Loucy (cell line): ENCODE measurements at regions not wholly inside any gene's neighbourhood (a gene's known extent, or its start where the extent isn't known, plus 50 kb on each side); places are given as distances from the start of the nearest gene placed in this dataset.

Experiments
- H2AFZ ChIP-seq: fragments of 200-600 bp; sonication (generic); 2 replicates; pipeline ENCODE4 v1.6.0; 2016; ENCODE audit warnings: antibody characterized with exemption, mild to moderate bottlenecking, low read length, moderate library complexity
- H3F3A ChIP-seq: fragments of 200-600 bp; 2 replicates; pipeline ENCODE4 v1.6.0; 2016; ENCODE audit warnings: antibody characterized with exemption, low read depth, mild to moderate bottlenecking
- H3K27me3 ChIP-seq: fragments of 200-600 bp; sonication (generic); 2 replicates; pipeline ENCODE4 v1.6.1; 2014; ENCODE audit warnings: low read length, mild to moderate bottlenecking; ENCODE audit not compliant: insufficient read depth, poor library complexity, severe bottlenecking
- H3K36me3 ChIP-seq: fragments of 200-600 bp; sonication (generic); 2 replicates; pipeline ENCODE4 v1.6.1; 2016; ENCODE audit warnings: low read length; ENCODE audit not compliant: insufficient read depth
- H3K4me1 ChIP-seq: fragments of 200-600 bp; sonication (generic); 2 replicates; pipeline ENCODE4 v1.5.1; 2014; ENCODE audit warnings: low read length, mild to moderate bottlenecking; ENCODE audit not compliant: insufficient read depth, poor library complexity, severe bottlenecking
- H3K4me2 ChIP-seq: fragments of 200-600 bp; sonication (generic); 2 replicates; pipeline ENCODE4 v1.6.0; 2014; ENCODE audit warnings: antibody characterized with exemption, low read length, low read depth, mild to moderate bottlenecking; ENCODE audit not compliant: poor library complexity, severe bottlenecking
- H3K4me3 ChIP-seq: fragments of 200-600 bp; sonication (generic); 2 replicates; pipeline ENCODE4 v1.5.1; 2014; ENCODE audit warnings: low read length, mild to moderate bottlenecking, mixed read lengths; ENCODE audit not compliant: poor library complexity, severe bottlenecking
- H3K79me2 ChIP-seq: fragments of 200-600 bp; sonication (generic); 2 replicates; pipeline ENCODE4 v1.6.1; 2014; ENCODE audit warnings: low read length; ENCODE audit not compliant: insufficient read depth
- H3K9ac ChIP-seq: fragments of 200-600 bp; sonication (generic); 2 replicates; pipeline ENCODE4 v1.6.0; 2014; ENCODE audit warnings: mild to moderate bottlenecking, low read depth, low read length, moderate library complexity; ENCODE audit not compliant: poor library complexity, severe bottlenecking
- H3K9me2 ChIP-seq: fragments of 200-600 bp; sonication (generic); replicated peaks from 2 replicates; pipeline ENCODE4 v1.6.1; 2016; ENCODE audit warnings: low read depth, low read length, mixed read lengths
- H3K9me3 ChIP-seq: fragments of 200-600 bp; sonication (generic); 2 replicates; pipeline ENCODE4 v1.6.1; 2014; ENCODE audit warnings: mild to moderate bottlenecking, antibody characterized with exemption, low read length, low read depth; ENCODE audit not compliant: insufficient read depth
- H4K20me1 ChIP-seq: fragments of 200-600 bp; sonication (generic); 2 replicates; pipeline ENCODE4 v1.6.0; 2014; ENCODE audit warnings: antibody characterized with exemption, low read length, mild to moderate bottlenecking; ENCODE audit not compliant: insufficient read depth, poor library complexity, severe bottlenecking
- CTCF ChIP-seq: fragments of 200-600 bp; sonication (generic); conservative IDR thresholded peaks from 2 replicates; pipeline ENCODE4 v1.5.1; 2014; ENCODE audit warnings: mild to moderate bottlenecking, antibody characterized with exemption, low read length
- EZH2phosphoT487 ChIP-seq: fragments of 200-600 bp; IDR thresholded peaks from 2 replicates; pipeline ENCODE4 v1.6.1; 2018; ENCODE audit warnings: antibody characterized with exemption, mild to moderate bottlenecking, moderate library complexity, borderline replicate concordance

GRCh38 chr3:95899911-95900310, 914.5 kb upstream of the EPHA6 start:
- no peaks in the 10 kb centered on the region for H3K79me2 ChIP-seq
- no peak overlapping the region for H3K4me2 ChIP-seq
- H3K9ac ChIP-seq: no peak overlapping the region
- no peaks in the 10 kb centered on the region for H3K9me2 ChIP-seq
- no peaks in the 10 kb centered on the region for H3K27me3 ChIP-seq
- TF ChIP-seq CTCF: no peak
- no peak for TF ChIP-seq EZH2phosphoT487
- no peaks in the 10 kb centered on the region for H3K9me3 ChIP-seq
- no peak overlapping the region for H2AFZ ChIP-seq
- H3K36me3 ChIP-seq: no peaks in the 10 kb centered on the region
- H3K4me3 ChIP-seq: no peak overlapping the region
- no peaks in the 10 kb centered on the region for H3K4me1 ChIP-seq
- no peaks in the 10 kb centered on the region for H4K20me1 ChIP-seq
- H3F3A ChIP-seq: no peaks in the 10 kb centered on the region

- no peak overlapping the region for H3K4me3 ChIP-seq
- H3K4me2 ChIP-seq: no peak overlapping the region
- no peak overlapping the region for H2AFZ ChIP-seq
- H3K9ac ChIP-seq: no peak overlapping the region
- H3K27me3 ChIP-seq: no peaks in the 10 kb centered on the region
- H3K4me1 ChIP-seq: no peaks in the 10 kb centered on the region
- no peaks in the 10 kb centered on the region for H4K20me1 ChIP-seq
- H3K79me2 ChIP-seq: no peaks in the 10 kb centered on the region
- no peaks in the 10 kb centered on the region for H3K9me3 ChIP-seq
- TF ChIP-seq CTCF: no peak
- no peak for TF ChIP-seq EZH2phosphoT487
- no peaks in the 10 kb centered on the region for H3K9me2 ChIP-seq
- H3F3A ChIP-seq: no peaks in the 10 kb centered on the region
- H3K36me3 ChIP-seq: no peaks in the 10 kb centered on the region
Measured at GRCh38 chr3:95901948-95902347, 912.4 kb upstream of the EPHA6 start.

- no peak for TF ChIP-seq EZH2phosphoT487
- TF ChIP-seq CTCF: no peak
- H3K9me3 ChIP-seq: no peaks in the 10 kb centered on the region
Measured at GRCh38 chr3:95905182-95905581, 909.2 kb upstream of the EPHA6 start.

More at GRCh38 chr3:95905182-95905581, 909.2 kb upstream of the EPHA6 start:
- no peak overlapping the region for H3K9ac ChIP-seq
- H3K36me3 ChIP-seq: no peaks in the 10 kb centered on the region
- no peaks in the 10 kb centered on the region for H3K79me2 ChIP-seq
- no peaks in the 10 kb centered on the region for H4K20me1 ChIP-seq
- H3K4me3 ChIP-seq: no peak overlapping the region
- H2AFZ ChIP-seq: no peak overlapping the region
- no peaks in the 10 kb centered on the region for H3K27me3 ChIP-seq
- no peaks in the 10 kb centered on the region for H3F3A ChIP-seq
- no peaks in the 10 kb centered on the region for H3K9me2 ChIP-seq
- no peaks in the 10 kb centered on the region for H3K4me1 ChIP-seq
- H3K4me2 ChIP-seq: no peak overlapping the region
